Activated naive CD8-positive, alpha-beta T cell treated with anti-CD3 and anti-CD28 coated beads, Interleukin-2, amount 50 U/mL, for 24 hours (primary cell): ENCODE measurements at regions not wholly inside any gene's neighbourhood (a gene's known extent, or its start where the extent isn't known, plus 50 kb on each side); places are given as distances from the start of the nearest gene placed in this dataset.
A peak's percentile ranks its signal among the peaks of the same experiment; 100 is the strongest.
"Not testable (repeated sequence)": the region's sequence is repeated elsewhere in the genome, so short reads cannot be mapped to it uniquely, and the experiment has no call there.

Experiments used
- ATAC-seq: fragments of 150-1000 bp; cut with Tn5 transposase; one replicate; pipeline ENCODE4 v1.10.0; 2021
- DNase-seq: peaks from one replicate; pipeline ENCODE4 v3.0.0; 2021
- H3K27ac Mint-ChIP-seq: one replicate; pipeline ENCODE4 v1.8.0; 2021; ENCODE audit warnings: mild to moderate bottlenecking, mixed read lengths
- H3K27me3 Mint-ChIP-seq: one replicate; pipeline ENCODE4 v1.8.0; 2021; ENCODE audit warnings: mixed read lengths
- H3K36me3 Mint-ChIP-seq: one replicate; pipeline ENCODE4 v1.8.0; 2021; ENCODE audit warnings: low read depth, mixed read lengths
- H3K4me1 Mint-ChIP-seq: one replicate; pipeline ENCODE4 v1.8.0; 2021; ENCODE audit warnings: mixed read lengths
- H3K4me3 Mint-ChIP-seq: one replicate; pipeline ENCODE4 v1.8.0; 2021; ENCODE audit warnings: mild to moderate bottlenecking, moderate library complexity, mixed read lengths
- H3K9me3 Mint-ChIP-seq: one replicate; pipeline ENCODE4 v1.8.0; 2021; ENCODE audit warnings: mixed read lengths

GRCh38 chr6:141815039-141815438 is 317.7 kb upstream of the GJE1 start:
- not testable (repeated sequence) for H3K4me3 Mint-ChIP-seq, ATAC-seq, H3K27ac Mint-ChIP-seq, H3K4me1 Mint-ChIP-seq, H3K27me3 Mint-ChIP-seq, H3K9me3 Mint-ChIP-seq, H3K36me3 Mint-ChIP-seq, DNase-seq

GRCh38 chr6:141809901-141810300 is 322.8 kb upstream of the GJE1 start:
- Mint-ChIP-seq H3K36me3 (no peaks in the 10 kb centered on the region), H3K27ac (no peak overlapping the region), H3K9me3 (no peaks in the 10 kb centered on the region), H3K4me1 (peaks cover 3% of the 10 kb centered on the region), H3K4me3 (no peak overlapping the region), H3K27me3 (no peaks in the 10 kb centered on the region)
- DNase-seq = no peak
- ATAC-seq = no peak

GRCh38 chr6:141808662-141809061 is 324.1 kb upstream of the GJE1 start:
- Mint-ChIP-seq H3K27me3 (no peaks in the 10 kb centered on the region), H3K4me3 (no peak overlapping the region), H3K36me3 (no peaks in the 10 kb centered on the region), H3K4me1 (peaks cover 4% of the 10 kb centered on the region), H3K9me3 (no peaks in the 10 kb centered on the region), H3K27ac (no peak overlapping the region)
- ATAC-seq (no peak), DNase-seq (no peak)

GRCh38 chr6:141800973-141801372 is 331.8 kb upstream of the GJE1 start:
- H3K4me3 Mint-ChIP-seq, H3K27me3 Mint-ChIP-seq, H3K27ac Mint-ChIP-seq, H3K36me3 Mint-ChIP-seq, DNase-seq, ATAC-seq, H3K4me1 Mint-ChIP-seq: not testable (repeated sequence)
- peaks cover 18% of the 10 kb centered on the region for H3K9me3 Mint-ChIP-seq

GRCh38 chr6:141790921-141791320 is 341.8 kb upstream of the GJE1 start:
- DNase-seq (no peak), ATAC-seq (no peak)
- no peak overlapping the region for H3K27ac Mint-ChIP-seq
- no peak overlapping the region for H3K4me3 Mint-ChIP-seq
- H3K27me3 Mint-ChIP-seq = no peaks in the 10 kb centered on the region
- peaks cover 14% of the 10 kb centered on the region for H3K9me3 Mint-ChIP-seq
- H3K4me1 Mint-ChIP-seq = no peaks in the 10 kb centered on the region
- no peaks in the 10 kb centered on the region for H3K36me3 Mint-ChIP-seq

GRCh38 chr6:141788096-141788495 is 344.6 kb upstream of the GJE1 start:
- H3K36me3 Mint-ChIP-seq = no peaks in the 10 kb centered on the region
- H3K27me3 Mint-ChIP-seq = no peaks in the 10 kb centered on the region
- ATAC-seq (no peak), DNase-seq (no peak)
- H3K4me3 Mint-ChIP-seq = no peak overlapping the region
- H3K27ac Mint-ChIP-seq = no peak overlapping the region
- peaks cover 5% of the 10 kb centered on the region for H3K9me3 Mint-ChIP-seq
- H3K4me1 Mint-ChIP-seq = no peaks in the 10 kb centered on the region

- Mint-ChIP-seq H3K27ac (no peak overlapping the region), H3K4me3 (no peak overlapping the region), H3K9me3 (no peaks in the 10 kb centered on the region), H3K4me1 (no peaks in the 10 kb centered on the region), H3K27me3 (no peaks in the 10 kb centered on the region), H3K36me3 (no peaks in the 10 kb centered on the region)
- DNase-seq (no peak), ATAC-seq (no peak)
These were observed 349.1 kb upstream of the GJE1 start for GRCh38 chr6:141783585-141783984.

- H3K36me3 Mint-ChIP-seq = no peaks in the 10 kb centered on the region
- H3K27me3 Mint-ChIP-seq = no peaks in the 10 kb centered on the region
- H3K4me1 Mint-ChIP-seq = no peaks in the 10 kb centered on the region
- no peak for ATAC-seq
- no peaks in the 10 kb centered on the region for H3K9me3 Mint-ChIP-seq
- no peak for DNase-seq
- no peak overlapping the region for H3K27ac Mint-ChIP-seq
- H3K4me3 Mint-ChIP-seq = no peak overlapping the region
These were observed 352.4 kb upstream of the GJE1 start for GRCh38 chr6:141780296-141780695.

- Mint-ChIP-seq H3K27me3 (no peaks in the 10 kb centered on the region), H3K4me1 (no peaks in the 10 kb centered on the region), H3K4me3 (no peak overlapping the region), H3K9me3 (peaks cover 7% of the 10 kb centered on the region), H3K36me3 (no peaks in the 10 kb centered on the region), H3K27ac (no peak overlapping the region)
- no peak for DNase-seq
- ATAC-seq = no peak
These were observed 368.3 kb upstream of the GJE1 start for GRCh38 chr6:141764388-141764787.

- no peaks in the 10 kb centered on the region for H3K4me1 Mint-ChIP-seq
- DNase-seq = no peak
- no peaks in the 10 kb centered on the region for H3K27me3 Mint-ChIP-seq
- H3K27ac Mint-ChIP-seq = no peak overlapping the region
- no peaks in the 10 kb centered on the region for H3K9me3 Mint-ChIP-seq
- ATAC-seq = no peak
- H3K4me3 Mint-ChIP-seq = no peak overlapping the region
- no peaks in the 10 kb centered on the region for H3K36me3 Mint-ChIP-seq
These were observed 374.3 kb upstream of the GJE1 start for GRCh38 chr6:141758430-141758829.

GRCh38 chr6:141753180-141753579 is 379.5 kb upstream of the GJE1 start:
- Mint-ChIP-seq H3K4me1 (peaks cover 9% of the 10 kb centered on the region), H3K9me3 (no peaks in the 10 kb centered on the region), H3K27me3 (no peaks in the 10 kb centered on the region), H3K27ac (no peak overlapping the region), H3K36me3 (no peaks in the 10 kb centered on the region), H3K4me3 (no peak overlapping the region)
- DNase-seq (no peak), ATAC-seq (no peak)

GRCh38 chr6:141752677-141753076 is 380.0 kb upstream of the GJE1 start:
- DNase-seq = no peak
- H3K27ac Mint-ChIP-seq = peak overlapping the region; percentile 46
- H3K27me3 Mint-ChIP-seq = no peaks in the 10 kb centered on the region
- no peak for ATAC-seq
- H3K36me3 Mint-ChIP-seq = no peaks in the 10 kb centered on the region
- no peak overlapping the region for H3K4me3 Mint-ChIP-seq
- H3K9me3 Mint-ChIP-seq = no peaks in the 10 kb centered on the region
- H3K4me1 Mint-ChIP-seq = peaks cover 9% of the 10 kb centered on the region

- not testable (repeated sequence) for ATAC-seq, DNase-seq, H3K4me3 Mint-ChIP-seq, H3K9me3 Mint-ChIP-seq, H3K4me1 Mint-ChIP-seq, H3K27ac Mint-ChIP-seq, H3K36me3 Mint-ChIP-seq, H3K27me3 Mint-ChIP-seq
These were observed 386.4 kb upstream of the GJE1 start for GRCh38 chr6:141746324-141746723.

- ATAC-seq = no peak
- Mint-ChIP-seq H3K27ac (no peak overlapping the region), H3K27me3 (no peaks in the 10 kb centered on the region), H3K36me3 (no peaks in the 10 kb centered on the region), H3K9me3 (no peaks in the 10 kb centered on the region), H3K4me1 (no peaks in the 10 kb centered on the region), H3K4me3 (no peak overlapping the region)
- no peak for DNase-seq
These were observed 387.8 kb upstream of the GJE1 start for GRCh38 chr6:141744971-141745370.

GRCh38 chr6:141744194-141744925 is 388.4 kb upstream of the GJE1 start:
- ATAC-seq (no peak), DNase-seq (no peak)
- Mint-ChIP-seq H3K27me3 (no peaks in the 10 kb centered on the region), H3K4me1 (no peaks in the 10 kb centered on the region), H3K27ac (no peak overlapping the region), H3K36me3 (no peaks in the 10 kb centered on the region), H3K9me3 (no peaks in the 10 kb centered on the region), H3K4me3 (no peak overlapping the region)

- Mint-ChIP-seq H3K27me3 (peaks cover 2% of the 10 kb centered on the region), H3K9me3 (no peaks in the 10 kb centered on the region), H3K36me3 (no peaks in the 10 kb centered on the region), H3K27ac (no peak overlapping the region), H3K4me1 (no peaks in the 10 kb centered on the region), H3K4me3 (no peak overlapping the region)
- no peak for ATAC-seq
- no peak for DNase-seq
These were observed 396.6 kb upstream of the GJE1 start for GRCh38 chr6:141736104-141736503.
